ENCODE measurements at regions not wholly inside any gene's neighbourhood (a gene's known extent, or its start where the extent isn't known, plus 50 kb on each side); places are given as distances from the start of the nearest gene placed in this dataset.

DNA sequence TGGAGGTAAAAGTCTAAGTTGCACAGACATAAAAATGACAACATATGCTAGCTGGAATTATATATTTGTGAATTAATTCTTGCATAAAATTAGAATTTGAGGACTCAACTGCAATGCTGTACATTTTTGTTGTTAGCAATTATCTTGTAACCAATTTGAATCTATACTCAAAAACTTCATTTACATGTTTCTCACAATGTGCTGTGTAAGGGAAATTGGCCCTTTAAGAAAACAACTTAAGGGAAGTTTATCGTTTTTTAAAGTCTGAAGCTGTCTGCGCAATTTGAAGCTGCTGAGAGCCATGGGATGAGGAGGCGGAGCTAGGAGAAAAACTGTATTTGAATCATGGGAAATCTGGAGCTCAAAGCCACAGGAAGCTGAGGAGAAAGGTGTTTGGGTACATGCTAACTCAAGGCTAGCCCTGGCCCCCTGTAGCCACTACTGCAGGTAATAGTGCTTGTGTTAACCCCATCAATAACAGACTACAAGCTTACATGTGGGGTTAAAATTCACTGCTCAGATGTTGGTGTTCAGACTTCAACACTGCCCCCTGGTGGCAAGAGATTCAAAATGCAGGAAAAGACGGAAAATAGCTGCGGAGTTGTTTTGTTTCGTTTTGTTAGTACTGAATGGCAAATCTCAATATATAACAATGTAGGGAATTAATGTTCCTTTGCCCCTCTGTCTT is 126.1 kb downstream of the BRD1 start:
- TF ChIP-seq, protein P1, sequence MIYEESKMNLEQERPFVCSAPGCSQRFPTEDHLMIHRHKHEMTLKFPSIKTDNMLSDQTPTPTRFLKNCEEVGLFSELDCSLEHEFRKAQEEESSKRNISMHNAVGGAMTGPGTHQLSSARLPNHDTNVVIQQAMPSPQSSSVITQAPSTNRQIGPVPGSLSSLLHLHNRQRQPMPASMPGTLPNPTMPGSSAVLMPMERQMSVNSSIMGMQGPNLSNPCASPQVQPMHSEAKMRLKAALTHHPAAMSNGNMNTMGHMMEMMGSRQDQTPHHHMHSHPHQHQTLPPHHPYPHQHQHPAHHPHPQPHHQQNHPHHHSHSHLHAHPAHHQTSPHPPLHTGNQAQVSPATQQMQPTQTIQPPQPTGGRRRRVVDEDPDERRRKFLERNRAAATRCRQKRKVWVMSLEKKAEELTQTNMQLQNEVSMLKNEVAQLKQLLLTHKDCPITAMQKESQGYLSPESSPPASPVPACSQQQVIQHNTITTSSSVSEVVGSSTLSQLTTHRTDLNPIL (CRISPR knock-in tag; IDR thresholded peaks at IDR 0.05; ENCODE audit: low read depth) = no peak
- TF ChIP-seq, protein P2, sequence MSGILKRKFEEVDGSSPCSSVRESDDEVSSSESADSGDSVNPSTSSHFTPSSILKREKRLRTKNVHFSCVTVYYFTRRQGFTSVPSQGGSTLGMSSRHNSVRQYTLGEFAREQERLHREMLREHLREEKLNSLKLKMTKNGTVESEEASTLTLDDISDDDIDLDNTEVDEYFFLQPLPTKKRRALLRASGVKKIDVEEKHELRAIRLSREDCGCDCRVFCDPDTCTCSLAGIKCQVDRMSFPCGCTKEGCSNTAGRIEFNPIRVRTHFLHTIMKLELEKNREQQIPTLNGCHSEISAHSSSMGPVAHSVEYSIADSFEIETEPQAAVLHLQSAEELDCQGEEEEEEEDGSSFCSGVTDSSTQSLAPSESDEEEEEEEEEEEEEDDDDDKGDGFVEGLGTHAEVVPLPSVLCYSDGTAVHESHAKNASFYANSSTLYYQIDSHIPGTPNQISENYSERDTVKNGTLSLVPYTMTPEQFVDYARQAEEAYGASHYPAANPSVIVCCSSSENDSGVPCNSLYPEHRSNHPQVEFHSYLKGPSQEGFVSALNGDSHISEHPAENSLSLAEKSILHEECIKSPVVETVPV (CRISPR knock-in tag; IDR thresholded peaks at IDR 0.05) = no peak
- TF ChIP-seq, protein P3, sequence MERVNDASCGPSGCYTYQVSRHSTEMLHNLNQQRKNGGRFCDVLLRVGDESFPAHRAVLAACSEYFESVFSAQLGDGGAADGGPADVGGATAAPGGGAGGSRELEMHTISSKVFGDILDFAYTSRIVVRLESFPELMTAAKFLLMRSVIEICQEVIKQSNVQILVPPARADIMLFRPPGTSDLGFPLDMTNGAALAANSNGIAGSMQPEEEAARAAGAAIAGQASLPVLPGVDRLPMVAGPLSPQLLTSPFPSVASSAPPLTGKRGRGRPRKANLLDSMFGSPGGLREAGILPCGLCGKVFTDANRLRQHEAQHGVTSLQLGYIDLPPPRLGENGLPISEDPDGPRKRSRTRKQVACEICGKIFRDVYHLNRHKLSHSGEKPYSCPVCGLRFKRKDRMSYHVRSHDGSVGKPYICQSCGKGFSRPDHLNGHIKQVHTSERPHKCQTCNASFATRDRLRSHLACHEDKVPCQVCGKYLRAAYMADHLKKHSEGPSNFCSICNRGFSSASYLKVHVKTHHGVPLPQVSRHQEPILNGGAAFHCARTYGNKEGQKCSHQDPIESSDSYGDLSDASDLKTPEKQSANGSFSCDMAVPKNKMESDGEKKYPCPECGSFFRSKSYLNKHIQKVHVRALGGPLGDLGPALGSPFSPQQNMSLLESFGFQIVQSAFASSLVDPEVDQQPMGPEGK (CRISPR knock-in tag; IDR thresholded peaks at IDR 0.05; ENCODE audit: borderline replicate concordance) = no peak
- no peak for TF ChIP-seq ISL1 (CRISPR knock-in tag; IDR thresholded peaks at IDR 0.05)

Data from SK-N-SH treated with all-trans-retinoic acid at 6 μM for 48 hours (cell line).